HCT116 (cell line): ENCODE measurements at regions not wholly inside any gene's neighbourhood (a gene's known extent, or its start where the extent isn't known, plus 50 kb on each side); places are given as distances from the start of the nearest gene placed in this dataset.

ENCODE experiments used
- ATAC-seq: fragments of 200-7000 bp; cut with Tn5 transposase; 2 replicates; pipeline ENCODE4 v1.9.1; 2020; ENCODE audit warnings: mild to moderate bottlenecking, moderate library complexity
- BruUV-seq: library from RNA; stranded (reverse); fragments of 400-500 nt; replicated peaks from 2 replicates; lab custom pipeline; 2021; lab: Mats Ljungman, UMichigan
- CTCF ChIA-PET: fragments of 300-600 bp; sonication (Branson Sonifier 250); formaldehyde crosslinking; loops from one replicate; lab custom pipeline; 2021; ENCODE audit warnings: antibody characterized with exemption; lab: Charles Lee
- POLR2A ChIA-PET: fragments of 300-600, 350-600 bp; sonication (Branson Sonifier 250); formaldehyde crosslinking; loops from one replicate; lab custom pipeline; 2021; ENCODE audit warnings: antibody characterized with exemption; lab: Charles Lee
- RAD21 ChIA-PET, 2 experiments: fragments of 300-600 bp; sonication (Branson Sonifier 250); formaldehyde crosslinking; loops; one replicate each; lab custom pipeline; 2023; ENCODE audit warnings: low total read pairs in 2 of 2; ENCODE audit not compliant: uncharacterized antibody in 2 of 2, unreplicated experiment in 2 of 2, low non-redundant PET in 1 of 2; lab: Charles Lee
- DNase-seq: peaks from one replicate; pipeline ENCODE4 v3.0.0-alpha.2; 2010; ENCODE audit warnings: low read depth, low spot score
- H2AFZ ChIP-seq: fragments of 200-600 bp; shearing (Covaris generic), sonication (generic); 2 replicates; pipeline ENCODE4 v1.6.1; 2017; ENCODE audit warnings: low read depth, mixed run types, mixed read lengths, antibody characterized with exemption, low read length; ENCODE audit not compliant: poor library complexity, severe bottlenecking
- H3K27ac ChIP-seq: 2 replicates; pipeline ENCODE4 v1.5.1; 2012; ENCODE audit warnings: low read depth, low read length
- H3K27me3 ChIP-seq: fragments of 200-600 bp; sonication (generic); 2 replicates; pipeline ENCODE4 v1.6.1; 2016; ENCODE audit warnings: mixed run types, low read length, mixed read lengths; ENCODE audit not compliant: insufficient read depth
- H3K36me3 ChIP-seq, 2 experiments: fragments of 200-500 bp in 1 of 2; fragments of 200-600 bp in 1 of 2; sonication (Bioruptor generic) in 1 of 2; sonication (generic) in 1 of 2; 2 replicates each; pipeline versions ENCODE4 v1.5.1 to v1.6.1; 2014 to 2016; ENCODE audit warnings: low read length in 2 of 2, inconsistent platforms in 1 of 2, mixed read lengths in 1 of 2, mixed run types in 1 of 2; ENCODE audit not compliant: insufficient read depth in 2 of 2, control insufficient read depth in 1 of 2
- H3K4me1 ChIP-seq, 2 experiments: fragments of 200-600 bp in 1 of 2; sonication (generic) in 1 of 2; 2 replicates each; pipeline versions ENCODE4 v1.5.1 to v1.6.1; 2012 to 2017; ENCODE audit warnings: low read length in 2 of 2, inconsistent platforms in 1 of 2, mild to moderate bottlenecking in 1 of 2, mixed read lengths in 1 of 2, mixed run types in 1 of 2, moderate library complexity in 1 of 2; ENCODE audit not compliant: insufficient read depth in 2 of 2, control insufficient read depth in 1 of 2
- H3K4me2 ChIP-seq: fragments of 200-600 bp; sonication (generic); 2 replicates; pipeline ENCODE4 v1.6.1; 2017; ENCODE audit warnings: mixed run types, low read length, mixed read lengths
- H3K4me3 ChIP-seq, 2 experiments: fragments of 200-600 bp in 1 of 2; sonication (generic) in 1 of 2; replicated peaks in 1 of 2; 2 replicates each; pipeline ENCODE4 v1.5.1; 2011 to 2016; ENCODE audit warnings: low read length in 2 of 2, control low read depth in 1 of 2, low read depth in 1 of 2, mild to moderate bottlenecking in 1 of 2, mixed read lengths in 1 of 2, mixed run types in 1 of 2
- H3K79me2 ChIP-seq: fragments of 200-600 bp; sonication (generic); 2 replicates; pipeline ENCODE4 v1.6.1; 2017; ENCODE audit warnings: mild to moderate bottlenecking, mixed run types, low read length, moderate library complexity, mixed read lengths; ENCODE audit not compliant: insufficient read depth
- H3K9ac ChIP-seq: fragments of 200-600 bp; sonication (generic); 2 replicates; pipeline ENCODE4 v1.6.1; 2016; ENCODE audit warnings: low read length, mixed read lengths
- H3K9me2 ChIP-seq: fragments of 200-600 bp; sonication (generic), shearing (Covaris generic); 2 replicates; pipeline ENCODE4 v1.6.1; 2017; ENCODE audit warnings: mixed run types, mild to moderate bottlenecking, moderate library complexity; ENCODE audit not compliant: insufficient read depth
- H3K9me3 ChIP-seq, 2 experiments: fragments of 200-500 bp in 1 of 2; fragments of 200-600 bp in 1 of 2; sonication (Bioruptor generic) in 1 of 2; sonication (generic) in 1 of 2; 2 replicates each; pipeline ENCODE4 v1.6.1; 2014 to 2017; ENCODE audit warnings: low read length in 2 of 2, mixed read lengths in 2 of 2, inconsistent platforms in 1 of 2, low read depth in 1 of 2, mild to moderate bottlenecking in 1 of 2, mixed run types in 1 of 2, moderate library complexity in 1 of 2; ENCODE audit not compliant: control insufficient read depth in 1 of 2, insufficient read depth in 1 of 2
- H4K20me1 ChIP-seq: fragments of 200-600 bp; sonication (generic), shearing (Covaris generic); 2 replicates; pipeline ENCODE4 v1.6.1; 2017; ENCODE audit warnings: mixed run types, mild to moderate bottlenecking, moderate library complexity; ENCODE audit not compliant: insufficient read depth
- CEBPB ChIP-seq: IDR thresholded peaks from 2 replicates; pipeline ENCODE4 v1.6.1; 2012; ENCODE audit warnings: low read depth
- ELF1 ChIP-seq: IDR thresholded peaks from 2 replicates; pipeline ENCODE4 v1.6.1; 2012; ENCODE audit warnings: low read depth, borderline replicate concordance
- EZH2phosphoT487 ChIP-seq: fragments of 200-600 bp; IDR thresholded peaks from 2 replicates; pipeline ENCODE4 v1.6.1; 2018; ENCODE audit warnings: antibody characterized with exemption, borderline replicate concordance
- RAD21 ChIP-seq: IDR thresholded peaks from 2 replicates; pipeline ENCODE4 v1.6.1; 2012; ENCODE audit warnings: low read depth, mild to moderate bottlenecking
- SRF ChIP-seq: IDR thresholded peaks from 2 replicates; pipeline ENCODE4 v1.6.1; 2012; ENCODE audit warnings: low read depth
- YY1 ChIP-seq: IDR thresholded peaks from 2 replicates; pipeline ENCODE4 v1.6.1; 2011; ENCODE audit warnings: low read length, low read depth, moderate library complexity, mild to moderate bottlenecking; ENCODE audit not compliant: insufficient replicate concordance; ENCODE audit errors: extremely low read depth
- ZFX ChIP-seq: fragments of 450-650 bp; IDR thresholded peaks from 2 replicates; pipeline ENCODE4 v1.6.1; 2017
- intact Hi-C: fragments of 100-400 bp; cut with micrococcal nuclease; formaldehyde crosslinking; loops from 2 replicates; pipeline ENCODE4 v1.10.0; 2022
- TF ChIP-seq, protein P1 (sequence below): IDR thresholded peaks from 2 replicates; pipeline ENCODE4 v1.6.1; 2011; ENCODE audit warnings: mild to moderate bottlenecking, low read length, moderate library complexity; ENCODE audit not compliant: insufficient replicate concordance; ENCODE audit errors: extremely low read depth
- TF ChIP-seq, protein P2 (sequence below), 3 experiments: fragments of 200-600 bp in 1 of 3; sonication (generic) in 1 of 3; IDR thresholded peaks in 2 of 3; conservative IDR thresholded peaks in 1 of 3; 2 replicates each; pipeline ENCODE4 v1.5.1; 2012 to 2017; ENCODE audit warnings: low read depth in 2 of 3, low read length in 2 of 3, antibody characterized with exemption in 1 of 3, borderline replicate concordance in 1 of 3, control low read depth in 1 of 3, mild to moderate bottlenecking in 1 of 3, mixed read lengths in 1 of 3, mixed run types in 1 of 3, moderate library complexity in 1 of 3; ENCODE audit not compliant: insufficient read depth in 1 of 3
- TF ChIP-seq, protein P3 (sequence below): IDR thresholded peaks from 2 replicates; pipeline ENCODE4 v1.6.1; 2012; ENCODE audit warnings: low read depth

DNA sequence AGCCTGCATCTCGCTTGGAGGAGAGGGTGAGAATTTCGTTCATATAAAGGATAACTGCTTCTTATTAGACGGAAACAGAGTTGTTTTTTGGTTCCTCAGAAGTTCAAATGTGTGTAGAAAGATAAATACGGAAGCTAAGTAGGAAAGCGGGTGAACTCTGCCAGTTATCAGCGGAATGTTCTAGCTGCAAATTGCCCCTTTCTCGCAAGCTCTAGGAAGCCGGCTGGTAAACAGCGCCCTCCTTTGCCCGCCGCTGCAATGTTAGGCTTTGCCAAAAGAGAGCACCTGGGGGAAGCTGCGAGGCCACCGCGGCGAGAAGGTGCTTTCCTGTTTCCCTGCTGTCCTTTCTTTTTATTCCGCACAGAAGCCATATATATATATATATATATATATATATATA lies 67.0 kb downstream of the IGLL5 start (continued):
- TF ChIP-seq, protein P1, sequence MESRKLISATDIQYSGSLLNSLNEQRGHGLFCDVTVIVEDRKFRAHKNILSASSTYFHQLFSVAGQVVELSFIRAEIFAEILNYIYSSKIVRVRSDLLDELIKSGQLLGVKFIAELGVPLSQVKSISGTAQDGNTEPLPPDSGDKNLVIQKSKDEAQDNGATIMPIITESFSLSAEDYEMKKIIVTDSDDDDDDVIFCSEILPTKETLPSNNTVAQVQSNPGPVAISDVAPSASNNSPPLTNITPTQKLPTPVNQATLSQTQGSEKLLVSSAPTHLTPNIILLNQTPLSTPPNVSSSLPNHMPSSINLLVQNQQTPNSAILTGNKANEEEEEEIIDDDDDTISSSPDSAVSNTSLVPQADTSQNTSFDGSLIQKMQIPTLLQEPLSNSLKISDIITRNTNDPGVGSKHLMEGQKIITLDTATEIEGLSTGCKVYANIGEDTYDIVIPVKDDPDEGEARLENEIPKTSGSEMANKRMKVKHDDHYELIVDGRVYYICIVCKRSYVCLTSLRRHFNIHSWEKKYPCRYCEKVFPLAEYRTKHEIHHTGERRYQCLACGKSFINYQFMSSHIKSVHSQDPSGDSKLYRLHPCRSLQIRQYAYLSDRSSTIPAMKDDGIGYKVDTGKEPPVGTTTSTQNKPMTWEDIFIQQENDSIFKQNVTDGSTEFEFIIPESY: no peak
- TF ChIP-seq ZFX: no peak

DNA sequence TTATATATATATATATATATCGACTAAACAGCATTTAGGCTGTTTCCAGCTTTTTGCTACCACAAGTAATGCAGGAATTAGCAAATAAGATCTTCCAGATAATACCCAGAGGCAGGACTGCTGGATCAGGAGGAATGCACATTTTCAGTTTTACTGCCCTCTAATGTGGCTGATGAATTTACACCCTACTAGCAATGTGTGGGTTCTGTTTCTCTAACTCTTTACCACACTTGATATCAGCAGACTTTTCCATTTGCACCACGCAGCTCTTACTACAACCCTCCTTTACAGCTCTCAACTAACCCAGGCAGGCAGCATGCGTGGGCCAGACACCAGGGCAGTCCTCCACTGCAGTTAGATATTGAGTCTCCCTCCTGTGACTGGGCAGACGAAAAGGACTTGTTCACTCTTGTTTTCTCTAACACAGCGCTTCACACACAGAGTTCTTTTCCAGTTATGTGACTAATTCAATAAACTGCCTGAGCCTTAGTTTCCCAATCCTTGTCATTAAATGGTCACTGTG lies 67.7 kb downstream of the IGLL5 start:
- Histone ChIP-seq H3K9me2 (no peaks in the 10 kb centered on the region), H3K9ac (no peak overlapping the region), H3K27me3 (peaks cover 5% of the 10 kb centered on the region; the same call in 1 of the 2 replicates), H3K4me1 (no peaks in the 10 kb centered on the region), H3K79me2 (no peaks in the 10 kb centered on the region), H3K27ac (no peak overlapping the region), H3K4me3 (no peak overlapping the region), H3K36me3 (no peaks in the 10 kb centered on the region), H3K4me2 (no peak overlapping the region), H3K9me3 (no peaks in the 10 kb centered on the region), H2AFZ (peak overlapping the region; percentile 10), H4K20me1 (no peaks in the 10 kb centered on the region)
- DNase-seq (no peak), ATAC-seq (peak; percentile 10)
- POLR2A ChIA-PET: no interaction called here
- BruUV-seq: no TSS peak
- no peak for TF ChIP-seq YY1
- TF ChIP-seq SRF: no peak
- TF ChIP-seq, protein P2, sequence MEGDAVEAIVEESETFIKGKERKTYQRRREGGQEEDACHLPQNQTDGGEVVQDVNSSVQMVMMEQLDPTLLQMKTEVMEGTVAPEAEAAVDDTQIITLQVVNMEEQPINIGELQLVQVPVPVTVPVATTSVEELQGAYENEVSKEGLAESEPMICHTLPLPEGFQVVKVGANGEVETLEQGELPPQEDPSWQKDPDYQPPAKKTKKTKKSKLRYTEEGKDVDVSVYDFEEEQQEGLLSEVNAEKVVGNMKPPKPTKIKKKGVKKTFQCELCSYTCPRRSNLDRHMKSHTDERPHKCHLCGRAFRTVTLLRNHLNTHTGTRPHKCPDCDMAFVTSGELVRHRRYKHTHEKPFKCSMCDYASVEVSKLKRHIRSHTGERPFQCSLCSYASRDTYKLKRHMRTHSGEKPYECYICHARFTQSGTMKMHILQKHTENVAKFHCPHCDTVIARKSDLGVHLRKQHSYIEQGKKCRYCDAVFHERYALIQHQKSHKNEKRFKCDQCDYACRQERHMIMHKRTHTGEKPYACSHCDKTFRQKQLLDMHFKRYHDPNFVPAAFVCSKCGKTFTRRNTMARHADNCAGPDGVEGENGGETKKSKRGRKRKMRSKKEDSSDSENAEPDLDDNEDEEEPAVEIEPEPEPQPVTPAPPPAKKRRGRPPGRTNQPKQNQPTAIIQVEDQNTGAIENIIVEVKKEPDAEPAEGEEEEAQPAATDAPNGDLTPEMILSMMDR (IDR thresholded peaks at IDR 0.05 in 2 of 3, conservative IDR thresholded peaks at IDR 0.05 in 1 of 3; ENCODE audit: borderline replicate concordance in 1 of 3, insufficient read depth in 1 of 3, low read depth in 2 of 3, low read length in 2 of 3): no peak
- TF ChIP-seq, protein P1: no peak
- no peak for TF ChIP-seq RAD21
- TF ChIP-seq, protein P3, sequence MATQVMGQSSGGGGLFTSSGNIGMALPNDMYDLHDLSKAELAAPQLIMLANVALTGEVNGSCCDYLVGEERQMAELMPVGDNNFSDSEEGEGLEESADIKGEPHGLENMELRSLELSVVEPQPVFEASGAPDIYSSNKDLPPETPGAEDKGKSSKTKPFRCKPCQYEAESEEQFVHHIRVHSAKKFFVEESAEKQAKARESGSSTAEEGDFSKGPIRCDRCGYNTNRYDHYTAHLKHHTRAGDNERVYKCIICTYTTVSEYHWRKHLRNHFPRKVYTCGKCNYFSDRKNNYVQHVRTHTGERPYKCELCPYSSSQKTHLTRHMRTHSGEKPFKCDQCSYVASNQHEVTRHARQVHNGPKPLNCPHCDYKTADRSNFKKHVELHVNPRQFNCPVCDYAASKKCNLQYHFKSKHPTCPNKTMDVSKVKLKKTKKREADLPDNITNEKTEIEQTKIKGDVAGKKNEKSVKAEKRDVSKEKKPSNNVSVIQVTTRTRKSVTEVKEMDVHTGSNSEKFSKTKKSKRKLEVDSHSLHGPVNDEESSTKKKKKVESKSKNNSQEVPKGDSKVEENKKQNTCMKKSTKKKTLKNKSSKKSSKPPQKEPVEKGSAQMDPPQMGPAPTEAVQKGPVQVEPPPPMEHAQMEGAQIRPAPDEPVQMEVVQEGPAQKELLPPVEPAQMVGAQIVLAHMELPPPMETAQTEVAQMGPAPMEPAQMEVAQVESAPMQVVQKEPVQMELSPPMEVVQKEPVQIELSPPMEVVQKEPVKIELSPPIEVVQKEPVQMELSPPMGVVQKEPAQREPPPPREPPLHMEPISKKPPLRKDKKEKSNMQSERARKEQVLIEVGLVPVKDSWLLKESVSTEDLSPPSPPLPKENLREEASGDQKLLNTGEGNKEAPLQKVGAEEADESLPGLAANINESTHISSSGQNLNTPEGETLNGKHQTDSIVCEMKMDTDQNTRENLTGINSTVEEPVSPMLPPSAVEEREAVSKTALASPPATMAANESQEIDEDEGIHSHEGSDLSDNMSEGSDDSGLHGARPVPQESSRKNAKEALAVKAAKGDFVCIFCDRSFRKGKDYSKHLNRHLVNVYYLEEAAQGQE: no peak
- TF ChIP-seq EZH2phosphoT487: no peak
- TF ChIP-seq ELF1: no peak
- no peak for TF ChIP-seq CEBPB
- CTCF ChIA-PET: interaction anchor here (1.0 to 5.0 kb wide), 24 partner anchors 11 to 533 kb away, joined by 3 to 29 read pairs (median 4); no protein-coding TSS in a partner anchor
- intact Hi-C loops: loop anchor here (2.0 to 10.0 kb wide), 3 partner anchors 145 to 363 kb away; no protein-coding TSS in a partner anchor
- RAD21 ChIA-PET: interaction anchor here (1.0 to 2.2 kb wide), 2 partner anchors 107 to 173 kb away, joined by 3 to 7 read pairs; no protein-coding TSS in a partner anchor
